H1 (cell line): ENCODE measurements at regions not wholly inside any gene's neighbourhood (a gene's known extent, or its start where the extent isn't known, plus 50 kb on each side); places are given as distances from the start of the nearest gene placed in this dataset.

Experiments used
- BRCA1 ChIP-seq: IDR thresholded peaks from 2 replicates; pipeline ENCODE4 v1.6.1; 2012; ENCODE audit warnings: low read depth, low read length, improper control_type of control experiment
- CBX8 ChIP-seq: fragments of 300-800, 300-1000 bp; sonication (generic); IDR thresholded peaks from 2 replicates; pipeline ENCODE4 v1.7.1; 2016; ENCODE audit warnings: low read depth, low read length, borderline replicate concordance
- CHD2 ChIP-seq: IDR thresholded peaks from 2 replicates; pipeline ENCODE4 v1.6.1; 2012; ENCODE audit warnings: low read length, improper control_type of control experiment
- CHD7 ChIP-seq: fragments of 300-600 bp; sonication (generic); IDR thresholded peaks from 2 replicates; pipeline ENCODE4 v1.7.1; 2012; ENCODE audit warnings: low read length, moderate library complexity, mild to moderate bottlenecking, inconsistent platforms; ENCODE audit not compliant: insufficient replicate concordance
- EP300 ChIP-seq, 2 experiments: IDR thresholded peaks; 1 replicate in 1 of 2; 2 replicates in 1 of 2; pipeline ENCODE4 v1.6.1; 2011 to 2012; ENCODE audit warnings: low read depth in 2 of 2, low read length in 2 of 2, mild to moderate bottlenecking in 2 of 2, borderline replicate concordance in 1 of 2, inconsistent platforms in 1 of 2, moderate library complexity in 1 of 2
- KDM1A ChIP-seq: fragments of 200-600, 300-600 bp; sonication (generic); IDR thresholded peaks from 2 replicates; pipeline ENCODE4 v1.7.1; 2016; ENCODE audit warnings: mild to moderate bottlenecking, low read length, borderline replicate concordance
- KDM5A ChIP-seq: fragments of 200-600 bp; IDR thresholded peaks from 2 replicates; pipeline ENCODE4 v1.7.1; 2012; ENCODE audit warnings: mild to moderate bottlenecking, low read length, inconsistent platforms, mixed read lengths
- POLR2A ChIP-seq, 2 experiments: IDR thresholded peaks; 1 replicate in 1 of 2; 2 replicates in 1 of 2; pipeline ENCODE4 v1.6.1; 2011; ENCODE audit warnings: low read depth in 2 of 2, low read length in 2 of 2, mild to moderate bottlenecking in 2 of 2; ENCODE audit errors: control extremely low read depth in 1 of 2
- RAD21 ChIP-seq, 2 experiments: IDR thresholded peaks in 1 of 2; conservative IDR thresholded peaks in 1 of 2; 2 replicates each; pipeline ENCODE4 v1.6.1; 2011; ENCODE audit warnings: low read depth in 2 of 2, low read length in 2 of 2, improper control_type of control experiment in 1 of 2, inconsistent platforms in 1 of 2, mild to moderate bottlenecking in 1 of 2, moderate library complexity in 1 of 2
- RFX5 ChIP-seq: IDR thresholded peaks from 2 replicates; pipeline ENCODE4 v1.6.1; 2011; ENCODE audit warnings: low read depth, low read length, improper control_type of control experiment, borderline replicate concordance
- SIN3A ChIP-seq, 2 experiments: IDR thresholded peaks in 1 of 2; conservative IDR thresholded peaks in 1 of 2; 2 replicates each; pipeline ENCODE4 v1.6.1; 2011 to 2012; ENCODE audit warnings: low read length in 2 of 2, improper control_type of control experiment in 1 of 2, low read depth in 1 of 2, mild to moderate bottlenecking in 1 of 2
- SUZ12 ChIP-seq: fragments of 200-600 bp; sonication (generic); IDR thresholded peaks from 2 replicates; pipeline ENCODE4 v1.6.1; 2012; ENCODE audit warnings: mild to moderate bottlenecking, inconsistent platforms, low read length, moderate library complexity, mixed read lengths

GRCh38 chr6:121748376-121748775 lies 312.9 kb downstream of the GJA1 start (continued):
- TF ChIP-seq CHD7 (no peak), SUZ12 (no peak), RAD21 (IDR thresholded peaks at IDR 0.05 in 1 of 2, conservative IDR thresholded peaks at IDR 0.05 in 1 of 2; ENCODE audit: low read depth in 2 of 2, low read length in 2 of 2) (no peak), SIN3A (conservative IDR thresholded peaks at IDR 0.05 in 1 of 2, IDR thresholded peaks at IDR 0.05 in 1 of 2; ENCODE audit: low read depth in 1 of 2, low read length in 2 of 2) (no peak), KDM1A (no peak), CHD2 (no peak), EP300 (IDR thresholded peaks at IDR 0.05; ENCODE audit: borderline replicate concordance in 1 of 2, low read depth in 2 of 2, low read length in 2 of 2) (no peak), CBX8 (no peak), POLR2A (IDR thresholded peaks at IDR 0.05; ENCODE audit: control extremely low read depth in 1 of 2, low read depth in 2 of 2, low read length in 2 of 2) (no peak), KDM5A (no peak), BRCA1 (no peak), RFX5 (no peak)
